ENCODE measurements at regions not wholly inside any gene's neighbourhood (a gene's known extent, or its start where the extent isn't known, plus 50 kb on each side); places are given as distances from the start of the nearest gene placed in this dataset.
"Not testable (repeated sequence)": the region's sequence is repeated elsewhere in the genome, so short reads cannot be mapped to it uniquely, and the experiment has no call there.

DNA sequence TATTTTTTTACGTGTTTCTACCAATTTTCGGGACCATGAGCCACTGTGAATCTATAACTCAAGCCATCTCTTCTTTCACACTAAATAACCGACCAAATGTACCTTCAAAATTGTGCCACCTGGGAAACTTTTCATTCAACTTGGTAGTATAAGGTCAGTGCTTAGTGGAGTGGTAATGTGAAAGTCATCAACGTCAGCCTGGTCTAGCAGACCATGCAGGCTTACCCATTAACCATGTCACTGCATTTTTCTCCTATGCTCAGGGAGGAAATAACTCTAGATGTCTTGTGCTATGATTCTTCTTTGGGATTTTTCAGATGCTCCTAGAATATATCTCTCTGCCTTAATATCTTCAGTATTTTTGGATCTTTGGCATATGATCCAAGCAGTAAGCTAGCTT lies 1075.4 kb upstream of the POT1 start:
- DNase-seq, result no peak

DNA sequence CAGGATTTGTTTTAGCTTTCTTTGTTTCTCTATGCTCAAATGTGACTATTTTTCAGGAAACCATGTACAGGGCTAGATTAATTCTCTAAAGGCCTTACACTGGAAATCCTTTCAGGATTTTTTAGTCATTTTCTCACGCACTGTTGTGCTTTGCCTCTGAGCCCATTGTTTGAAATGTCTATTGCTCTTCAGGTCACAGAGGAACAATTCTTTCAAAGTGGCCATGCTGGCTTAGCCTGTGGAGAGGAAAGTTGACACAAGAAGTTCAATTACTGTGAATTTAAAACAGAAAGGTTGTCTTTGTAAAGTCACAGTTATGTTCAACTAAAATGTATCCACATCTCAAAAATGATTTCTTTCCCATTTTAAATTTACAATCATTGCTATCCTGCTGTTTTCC lies 1071.7 kb upstream of the POT1 start:
- DNase-seq, result no peak

GRCh38 chr7:125984795-125985194 lies 1055.2 kb upstream of the POT1 start:
- no peak for DNase-seq

DNA sequence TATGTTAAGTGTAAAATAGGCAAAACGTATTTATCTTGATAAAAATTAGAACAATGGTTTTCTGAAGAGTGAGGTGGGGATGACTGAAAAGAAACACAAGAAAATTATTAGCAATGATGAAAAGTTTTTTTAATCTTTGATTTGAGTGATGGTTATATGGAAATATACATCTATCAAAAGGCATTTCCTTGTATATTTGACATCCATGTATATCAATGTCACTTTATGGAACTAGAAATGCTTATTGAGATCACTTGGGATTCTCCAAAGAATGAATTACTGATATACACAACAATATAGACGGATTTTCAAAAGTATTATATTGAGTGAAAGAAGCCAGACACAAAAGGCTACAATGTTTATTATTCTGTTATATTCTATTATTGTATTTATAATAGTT lies 1042.0 kb upstream of the POT1 start:
- DNase-seq, result no peak

DNA sequence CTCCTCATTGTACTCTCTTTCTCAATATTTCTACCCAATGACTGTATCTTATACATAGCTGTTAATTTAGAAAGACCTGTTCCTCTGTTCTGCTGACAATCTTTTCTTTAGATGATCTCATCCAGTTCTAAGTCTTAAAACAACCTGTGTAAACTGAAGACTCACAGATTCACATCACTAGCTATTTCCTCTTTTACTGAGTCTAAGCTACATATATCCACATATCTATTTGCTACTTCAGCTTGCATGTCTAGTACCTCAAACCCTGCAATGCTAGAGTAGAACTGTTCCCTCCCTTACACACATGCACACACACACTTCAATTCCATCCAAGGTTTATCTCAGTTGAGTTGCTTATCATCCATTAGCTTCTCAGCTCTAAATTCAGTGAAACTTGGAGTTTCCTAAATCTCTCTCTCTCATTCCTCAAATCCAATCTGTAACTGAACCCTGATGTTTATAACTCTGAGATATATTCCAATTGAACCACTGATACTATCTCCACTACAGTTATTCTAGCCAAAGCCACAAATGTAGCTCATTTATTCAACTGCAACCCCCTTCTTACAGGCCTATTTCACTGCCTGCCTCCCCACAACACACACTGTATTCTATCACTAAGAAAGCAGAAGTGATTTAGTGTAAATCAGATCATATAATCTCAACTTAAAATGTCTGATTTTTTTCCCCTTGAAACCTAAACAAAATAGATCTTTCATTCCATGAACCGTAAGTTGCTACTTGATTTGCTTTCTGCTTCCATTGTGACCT lies 1036.8 kb upstream of the POT1 start:
- DNase-seq, result no peak

DNA sequence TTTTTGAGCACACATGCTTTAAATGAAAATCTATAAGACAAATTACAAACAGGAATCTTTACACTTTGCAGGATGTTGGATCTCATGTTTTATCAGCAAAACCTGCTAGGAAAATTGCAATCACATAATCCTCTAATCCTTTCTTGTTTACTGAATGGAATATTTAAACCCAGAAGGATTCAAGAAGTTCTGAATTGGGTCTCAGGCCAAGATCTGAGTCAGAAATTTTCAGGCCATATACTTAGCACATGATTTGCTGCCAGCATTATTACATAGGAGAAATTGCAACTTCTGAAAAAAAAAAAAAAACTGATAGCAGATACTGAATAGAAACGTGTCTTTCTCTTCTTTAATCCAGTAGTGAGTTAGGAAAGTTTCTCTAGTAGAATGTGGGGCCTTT lies 1005.3 kb upstream of the POT1 start:
- no peak for DNase-seq

GRCh38 chr7:125934539-125934938 lies 1004.9 kb upstream of the POT1 start:
- no peak for DNase-seq

GRCh38 chr7:125930848-125931247 lies 1001.2 kb upstream of the POT1 start:
- DNase-seq, result no peak

GRCh38 chr7:125927556-125927955 lies 997.9 kb upstream of the POT1 start:
- no peak for DNase-seq

DNA sequence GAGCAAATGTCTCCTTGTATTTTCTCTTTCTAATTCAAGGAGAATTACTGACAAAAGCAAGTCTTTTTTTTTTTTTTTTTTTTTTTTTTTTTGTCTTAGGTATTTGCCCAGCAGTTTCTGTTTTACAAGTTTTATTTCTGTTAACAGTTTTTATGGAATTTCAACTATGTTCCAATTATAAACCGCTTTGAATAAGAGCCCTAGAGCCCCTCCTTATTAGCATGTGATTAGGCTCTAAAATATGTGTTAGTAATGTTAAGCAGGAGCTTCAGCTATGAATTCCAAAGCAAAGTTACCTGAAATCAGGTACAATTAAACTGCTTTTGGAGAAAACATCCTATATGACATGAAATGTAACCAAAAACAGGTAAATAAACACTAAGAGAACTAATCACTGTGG lies 997.0 kb upstream of the POT1 start:
- no peak for DNase-seq

DNA sequence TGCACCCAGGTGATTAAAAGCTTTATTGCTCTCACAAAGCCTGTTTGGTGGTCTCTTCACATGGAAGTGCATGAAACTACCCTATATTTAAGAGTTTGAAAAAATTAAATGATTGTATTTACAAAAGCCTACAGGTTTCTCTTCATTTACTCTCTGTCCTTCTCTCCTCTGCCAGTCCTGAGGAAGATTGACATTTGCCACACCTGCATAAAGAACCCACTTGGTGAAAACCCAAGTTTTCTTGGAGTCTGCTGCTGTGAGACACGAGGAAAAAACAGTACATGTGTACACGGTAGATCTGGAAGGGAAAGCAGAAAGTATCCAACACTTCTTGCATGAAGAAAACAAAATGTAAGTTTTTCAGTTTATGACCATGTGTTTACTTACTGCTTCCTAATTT lies 994.4 kb upstream of the POT1 start:
- DNase-seq, result no peak

- not testable (repeated sequence) for DNase-seq
Observed at GRCh38 chr7:125915381-125915948, 985.8 kb upstream of the POT1 start.

DNA sequence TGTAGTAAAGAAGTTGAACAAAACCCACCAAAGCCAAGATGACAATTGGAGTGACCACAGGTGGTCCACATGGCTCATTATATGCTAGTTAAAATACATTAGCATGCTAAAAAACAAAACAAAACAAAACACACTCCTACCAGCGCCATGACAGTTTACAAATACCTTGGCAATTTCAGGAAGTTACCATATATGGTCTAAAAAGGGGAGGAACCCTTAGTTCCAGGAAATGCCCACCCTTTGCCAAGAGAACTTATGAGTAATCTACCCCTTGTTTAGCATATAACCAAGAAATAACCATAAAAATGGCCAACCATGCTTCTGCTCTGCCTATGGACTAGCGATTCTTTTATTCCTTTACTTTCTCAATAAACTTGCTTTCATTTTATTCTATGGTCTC lies 979.1 kb upstream of the POT1 start:
- no peak for DNase-seq

DNA sequence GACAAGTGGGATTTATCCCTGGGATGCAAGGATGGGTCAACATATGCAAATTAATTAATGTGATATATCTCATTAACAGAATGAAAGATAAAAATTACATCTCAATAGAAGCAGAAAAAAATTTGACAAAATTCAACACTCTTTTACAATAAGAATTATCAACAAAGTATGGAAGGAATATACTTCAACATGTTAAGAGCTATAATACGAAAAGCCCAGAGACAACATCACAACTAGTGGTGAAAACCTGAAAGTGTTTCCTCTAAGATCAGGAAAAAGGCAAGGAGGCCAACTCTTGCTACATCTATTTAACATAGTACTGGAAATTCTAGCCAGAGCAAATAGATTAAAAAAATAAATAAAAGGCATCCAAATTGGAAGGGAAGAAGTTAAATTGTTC lies 970.0 kb upstream of the POT1 start:
- DNase-seq, result no peak

DNA sequence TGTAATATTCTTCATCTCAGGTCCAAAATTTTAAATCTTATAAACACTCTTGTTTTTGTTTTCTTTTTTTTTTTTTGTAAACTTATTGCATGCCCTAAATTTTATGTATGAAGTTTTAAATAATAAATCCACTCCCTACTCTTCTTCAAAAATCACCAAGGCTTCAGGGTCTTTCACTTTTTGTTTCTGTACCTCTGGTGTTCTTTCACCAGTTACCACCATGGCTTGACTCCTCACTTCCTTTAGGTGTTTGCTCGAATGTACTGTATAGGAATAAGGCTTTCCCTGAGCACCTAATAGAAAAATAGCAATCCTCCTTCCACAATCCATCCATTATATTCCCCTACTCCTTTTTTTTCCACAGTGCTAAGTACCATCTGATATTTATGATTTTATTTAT lies 962.8 kb upstream of the POT1 start:
- no peak for DNase-seq

- no peak for DNase-seq
Observed at GRCh38 chr7:125878988-125879387, 949.4 kb upstream of the POT1 start.

DNA sequence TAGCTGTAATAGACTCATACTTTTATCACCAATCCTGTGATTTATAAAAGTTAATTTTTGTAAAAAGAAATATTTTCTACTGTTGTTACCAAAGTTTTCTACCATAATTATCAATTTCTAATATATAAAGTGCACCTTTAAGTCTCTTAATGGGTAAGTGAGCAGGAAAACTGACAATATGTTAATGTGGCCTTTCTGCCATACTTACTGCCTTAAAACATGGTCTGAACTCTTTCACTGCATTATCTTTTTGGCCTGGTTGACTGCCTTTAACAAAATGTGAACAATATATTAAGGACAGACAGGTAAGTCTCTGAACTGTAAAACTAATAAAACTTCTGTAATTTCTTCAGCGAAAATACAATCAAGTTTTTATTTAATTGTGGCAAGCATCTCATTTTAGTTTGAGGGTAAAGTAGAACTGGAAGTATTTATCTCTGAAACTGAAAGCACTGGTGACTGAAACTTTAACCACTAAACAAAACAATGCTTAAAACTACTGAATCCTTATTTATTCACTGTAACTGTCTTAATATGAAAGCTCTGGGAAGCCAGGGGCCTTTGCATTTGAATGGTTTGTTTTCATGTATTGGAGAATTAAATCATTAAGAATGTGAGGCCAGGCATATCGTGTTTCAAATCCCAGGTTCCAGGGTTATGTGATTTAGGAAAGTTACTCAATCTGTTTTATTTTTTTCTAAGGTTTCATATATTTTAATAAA lies 948.8 kb upstream of the POT1 start:
- no peak for DNase-seq

GRCh38 chr7:125877246-125877645 lies 947.6 kb upstream of the POT1 start:
- no peak for DNase-seq

- no peak for DNase-seq
Observed at GRCh38 chr7:125876431-125876830, 946.8 kb upstream of the POT1 start.

DNA sequence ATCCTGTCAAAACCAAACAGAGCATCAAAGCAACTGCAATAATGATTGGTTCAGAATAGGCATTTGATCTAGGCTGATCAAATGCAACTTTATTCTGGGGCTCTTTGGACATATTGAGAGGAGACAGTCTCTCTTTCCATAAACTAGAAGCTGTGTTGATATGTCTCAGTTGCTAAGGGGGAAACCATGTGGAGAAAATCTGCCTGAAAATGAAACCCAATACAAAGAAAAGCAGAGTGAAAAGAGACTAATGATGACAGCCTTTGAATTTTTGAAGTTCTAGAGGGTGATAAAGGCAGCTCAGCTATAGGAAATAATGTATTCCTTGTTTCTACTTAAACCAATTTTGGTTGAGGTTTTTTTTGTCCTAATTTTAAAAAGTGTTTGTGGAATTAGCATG lies 941.8 kb upstream of the POT1 start:
- no peak for DNase-seq

GRCh38 chr7:125857606-125858005 lies 928.0 kb upstream of the POT1 start:
- no peak for DNase-seq

GRCh38 chr7:125848157-125848556 lies 918.5 kb upstream of the POT1 start:
- no peak for DNase-seq

GRCh38 chr7:125847692-125848091 lies 918.1 kb upstream of the POT1 start:
- DNase-seq, result no peak

Measured in right lung (tissue), 2 donors.